Bone marrow (tissue), 2 donors: ENCODE measurements at regions not wholly inside any gene's neighbourhood (a gene's known extent, or its start where the extent isn't known, plus 50 kb on each side); places are given as distances from the start of the nearest gene placed in this dataset.

Source experiments
- DNase-seq, 2 donors: peaks; one replicate each; lab custom pipeline; 2025; lab: John Stamatoyannopoulos, UW

DNA sequence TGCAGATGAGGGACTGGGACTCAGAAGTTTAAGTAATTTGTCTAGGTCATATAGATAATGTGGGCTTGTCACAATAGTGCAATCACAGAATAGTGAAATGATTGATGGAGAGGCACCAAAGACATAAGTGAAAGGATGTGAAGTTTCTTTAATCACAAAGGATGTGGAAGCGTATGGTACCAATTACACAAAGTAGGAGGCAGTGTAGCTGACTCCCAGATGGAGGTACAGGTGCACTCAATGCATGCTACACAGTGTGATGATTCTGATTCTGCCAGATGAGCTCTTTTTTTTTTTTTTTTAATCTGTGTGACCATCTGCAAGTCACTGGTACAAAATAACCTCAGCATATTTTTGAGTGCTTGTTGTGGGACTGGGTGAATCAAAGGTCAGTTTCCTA is 411.3 kb downstream of the SPRY1 start:
- DNase-seq = no peak

DNA sequence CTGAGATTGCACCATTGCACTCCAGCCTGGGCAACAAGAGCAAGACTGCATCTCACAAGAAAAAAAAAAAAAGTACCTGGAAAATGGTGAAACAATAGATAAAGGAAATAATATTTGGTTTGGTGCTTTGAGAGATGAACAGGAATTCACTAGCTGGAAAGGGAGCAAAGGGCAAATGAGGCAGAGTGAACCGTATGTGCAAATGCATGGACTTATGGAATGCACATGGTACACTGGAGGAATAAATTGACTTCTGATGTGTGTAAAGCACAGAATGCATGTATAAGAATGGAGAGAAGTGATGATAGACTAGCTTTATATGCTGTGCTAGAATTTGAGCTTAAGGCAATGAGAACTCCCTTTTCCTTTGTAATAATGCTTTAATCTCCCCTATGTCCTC is 413.3 kb downstream of the SPRY1 start:
- no peak for DNase-seq

DNA sequence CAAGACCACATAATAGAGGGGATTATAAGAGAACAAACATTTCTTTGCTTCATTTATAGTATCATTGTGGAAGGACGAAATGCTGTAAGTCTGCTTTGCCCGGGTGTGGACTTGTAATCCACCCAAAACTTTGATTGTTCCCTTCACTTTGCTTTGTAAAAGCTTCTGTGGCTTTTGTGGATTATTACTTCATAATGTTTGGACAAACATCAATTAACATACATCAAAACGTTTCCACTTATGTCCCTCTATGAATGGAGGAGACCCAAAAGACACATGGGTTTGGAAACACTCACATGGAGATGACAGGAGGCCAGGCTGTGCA is 415.4 kb downstream of the SPRY1 start:
- no peak for DNase-seq

DNA sequence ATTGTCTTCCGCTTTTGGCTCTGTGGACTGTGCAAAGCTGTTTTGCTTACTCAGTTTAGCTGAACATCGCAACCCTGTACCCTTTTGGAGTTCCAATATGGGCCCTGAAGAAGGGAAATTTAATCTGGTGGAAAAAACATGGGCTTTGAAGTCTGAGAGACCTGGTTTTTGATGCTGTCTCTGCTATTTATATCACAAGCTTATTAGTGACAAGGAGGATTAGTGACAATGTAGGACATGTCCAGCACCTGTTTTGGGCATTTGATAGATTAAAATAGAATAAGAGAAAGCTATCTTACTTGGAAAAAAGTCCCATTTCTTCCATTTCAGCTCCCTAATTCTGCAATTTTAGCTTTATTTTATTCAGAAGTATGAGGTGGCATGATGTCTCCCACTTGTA is 417.3 kb downstream of the SPRY1 start:
- DNase-seq = no peak

DNA sequence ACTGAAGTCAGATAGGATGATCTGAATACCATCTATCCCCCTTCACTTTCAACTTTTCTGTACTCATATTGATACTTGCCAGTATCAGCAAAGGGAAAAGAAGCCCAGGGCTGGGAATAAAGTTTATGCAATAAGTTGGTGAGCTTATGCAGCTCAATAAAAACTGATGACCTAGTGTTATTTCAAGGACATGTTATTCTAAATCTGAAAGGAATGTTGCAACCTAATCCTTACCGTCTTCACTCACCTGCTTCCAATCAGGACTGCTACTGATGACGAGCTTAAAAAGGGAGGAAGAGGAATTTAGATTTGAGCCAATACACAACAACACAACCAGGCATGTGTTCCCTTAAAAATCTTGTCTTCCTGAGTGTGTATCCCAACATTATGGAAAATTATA is 419.9 kb downstream of the SPRY1 start:
- DNase-seq = no peak

DNA sequence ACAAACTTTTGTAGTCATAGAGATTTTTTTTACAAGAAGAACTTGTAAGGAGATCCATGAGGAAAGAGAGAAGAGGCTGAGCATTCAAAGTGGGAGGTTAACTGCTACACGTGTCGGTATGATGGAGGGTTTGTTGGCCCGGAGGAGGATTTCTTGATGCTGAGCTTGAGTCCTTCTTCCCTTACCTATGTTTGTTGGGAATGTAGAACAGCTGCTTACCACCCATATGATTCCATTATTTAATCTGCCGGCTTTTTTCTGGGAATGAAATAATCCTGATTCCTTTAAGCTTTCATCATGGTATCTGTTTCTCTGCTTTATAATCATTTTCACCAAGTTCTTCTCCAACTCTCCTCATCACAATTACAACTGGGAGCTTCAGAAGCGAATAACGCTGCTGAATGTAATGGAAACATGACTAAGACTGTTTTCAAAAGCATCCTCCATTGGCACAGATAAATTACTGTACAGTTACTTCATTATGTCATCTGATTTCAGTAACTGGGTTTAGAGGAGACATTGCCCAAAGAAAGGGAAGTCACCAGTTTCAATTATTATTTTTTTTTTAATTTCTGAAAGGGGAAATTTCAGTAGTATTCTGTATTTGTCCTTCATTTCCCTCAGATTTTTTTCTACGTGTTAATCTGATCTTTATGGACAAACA is 420.6 kb downstream of the SPRY1 start:
- DNase-seq = no peak

DNA sequence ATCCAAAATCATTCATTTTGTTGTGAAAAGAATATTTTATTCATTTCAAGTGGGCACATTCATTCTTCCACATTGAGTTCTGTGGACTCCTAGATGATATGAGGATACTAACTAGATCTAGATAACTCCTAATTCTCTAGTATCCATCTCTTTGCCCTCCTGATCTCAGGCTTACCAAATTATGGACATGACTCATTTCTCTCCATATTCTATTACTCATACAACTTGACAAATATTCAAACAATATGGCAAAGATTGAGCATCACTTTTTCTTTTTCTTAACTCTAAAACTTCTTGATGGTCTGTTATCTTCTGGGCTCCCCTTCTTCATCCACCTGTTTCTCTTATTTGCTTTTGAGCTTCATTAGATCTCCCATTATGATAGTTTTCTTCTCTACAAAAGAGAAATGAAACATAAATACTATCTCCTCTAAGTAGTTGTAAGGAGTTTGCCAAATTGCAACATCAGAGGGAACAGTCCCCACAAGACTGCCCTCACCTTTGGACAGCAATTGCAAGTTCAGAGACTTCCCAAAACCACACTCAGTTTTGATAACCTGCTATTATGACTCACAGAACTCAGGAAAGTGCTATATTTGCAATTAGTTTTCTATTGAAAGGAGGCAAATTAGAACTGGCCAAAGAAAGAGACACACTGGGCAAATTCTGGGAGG is 422.9 kb downstream of the SPRY1 start:
- DNase-seq = no peak

DNA sequence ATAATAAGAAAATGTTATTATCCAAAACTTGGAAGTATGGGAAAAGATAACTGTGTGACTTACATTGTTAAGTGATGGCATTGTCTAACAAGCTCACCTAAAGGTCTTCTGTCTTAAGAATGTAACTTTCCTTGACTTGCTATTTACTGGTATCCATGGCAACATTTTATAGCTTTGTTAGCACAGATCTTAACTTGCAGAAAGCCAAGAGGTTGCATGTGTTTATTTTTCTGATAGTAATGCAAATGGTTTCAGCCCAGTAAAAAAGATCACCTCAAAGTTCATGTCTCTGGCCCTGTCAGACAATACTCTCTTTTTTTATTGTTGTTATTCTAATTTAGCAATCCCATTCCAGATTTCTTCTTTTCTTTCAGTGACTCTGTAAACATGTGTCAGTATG is 425.3 kb downstream of the SPRY1 start:
- DNase-seq = no peak

DNA sequence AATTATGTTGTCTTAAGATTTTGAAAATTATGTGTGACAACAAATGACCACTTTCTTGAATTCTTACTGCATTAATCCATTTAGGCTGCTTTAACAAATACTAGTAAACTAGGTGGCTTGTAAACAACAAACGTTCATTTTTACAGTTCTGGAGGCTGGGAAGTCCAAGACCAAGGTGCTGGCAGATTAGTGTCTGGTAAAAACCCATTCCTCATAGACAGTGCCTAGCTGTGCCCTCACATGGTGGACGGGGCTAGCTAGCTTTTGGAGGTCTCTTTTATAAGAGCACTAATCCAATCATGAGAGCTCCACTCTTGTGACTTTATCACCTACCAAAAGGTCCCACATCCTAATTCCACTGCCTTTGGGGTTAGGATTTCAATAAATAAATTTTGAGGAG is 425.8 kb downstream of the SPRY1 start:
- DNase-seq = no peak

DNA sequence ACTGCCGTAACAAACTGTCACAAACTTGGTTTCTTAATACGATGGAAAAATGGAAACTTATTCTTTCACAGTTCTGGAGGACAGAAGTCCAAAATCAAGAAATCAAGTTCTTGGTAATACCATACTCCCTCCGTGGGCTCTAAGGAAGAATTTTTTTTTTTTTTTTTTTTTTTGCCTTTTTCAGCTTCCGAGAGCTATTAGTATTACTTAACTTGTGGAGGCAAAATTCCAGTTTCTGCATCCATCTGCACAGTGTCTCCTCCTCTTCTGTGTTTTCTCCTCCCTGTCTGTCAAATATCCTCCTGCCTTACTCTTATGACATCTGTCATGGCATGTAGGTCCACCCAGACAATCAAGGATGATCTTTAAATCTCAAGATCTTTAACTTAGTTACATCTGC is 426.6 kb downstream of the SPRY1 start:
- no peak for DNase-seq

DNA sequence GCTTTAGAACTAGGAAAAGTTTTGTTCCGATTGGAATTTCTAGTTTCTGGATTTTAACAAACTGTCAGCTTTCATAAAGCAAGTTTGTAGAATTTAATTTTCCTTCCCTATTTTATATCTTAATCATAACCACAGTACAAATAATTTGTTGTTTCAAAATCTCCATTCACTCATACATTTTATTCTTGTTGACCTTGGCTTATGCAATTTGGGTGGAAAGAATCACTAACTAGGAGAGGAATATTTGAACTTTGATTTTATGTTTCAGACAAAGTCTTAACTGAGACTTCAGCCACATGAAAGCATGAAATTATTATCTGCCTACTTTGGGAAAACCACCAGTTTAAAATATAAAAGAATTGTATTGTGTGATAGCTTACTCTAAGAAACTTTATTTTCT is 427.9 kb downstream of the SPRY1 start:
- DNase-seq = no peak

DNA sequence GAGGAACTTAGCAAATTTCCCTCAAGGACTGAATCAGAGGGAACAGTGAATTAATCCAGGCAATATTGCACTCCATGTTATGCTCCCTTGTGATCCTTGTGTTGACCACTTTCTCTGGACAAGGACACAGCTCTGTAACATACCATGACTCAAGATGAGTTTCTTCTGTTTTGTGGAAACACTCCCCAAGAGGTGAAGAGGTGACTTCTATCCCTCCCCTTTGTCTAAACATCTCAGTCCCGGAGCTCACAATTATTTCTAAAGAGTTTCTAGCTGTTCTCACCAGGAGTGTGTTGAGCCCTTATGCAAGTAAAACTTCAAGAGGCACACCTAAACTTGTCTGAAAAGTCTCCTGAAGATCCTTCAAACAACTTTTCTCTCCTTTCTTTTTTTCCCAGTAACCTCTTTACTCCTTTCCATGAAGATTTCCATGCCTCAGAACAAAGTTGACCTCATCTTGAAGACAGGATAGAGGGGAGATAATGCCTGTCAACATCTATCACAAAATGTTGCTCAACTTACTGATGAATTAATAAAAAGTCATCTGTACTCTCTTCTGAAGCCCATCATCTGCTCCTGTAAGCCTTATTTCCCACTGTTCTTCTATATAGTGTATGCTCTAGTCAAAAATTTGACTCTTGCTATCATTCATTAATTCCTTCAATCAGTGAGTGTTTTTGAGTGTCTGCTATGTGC is 429.1 kb downstream of the SPRY1 start:
- no peak for DNase-seq

DNA sequence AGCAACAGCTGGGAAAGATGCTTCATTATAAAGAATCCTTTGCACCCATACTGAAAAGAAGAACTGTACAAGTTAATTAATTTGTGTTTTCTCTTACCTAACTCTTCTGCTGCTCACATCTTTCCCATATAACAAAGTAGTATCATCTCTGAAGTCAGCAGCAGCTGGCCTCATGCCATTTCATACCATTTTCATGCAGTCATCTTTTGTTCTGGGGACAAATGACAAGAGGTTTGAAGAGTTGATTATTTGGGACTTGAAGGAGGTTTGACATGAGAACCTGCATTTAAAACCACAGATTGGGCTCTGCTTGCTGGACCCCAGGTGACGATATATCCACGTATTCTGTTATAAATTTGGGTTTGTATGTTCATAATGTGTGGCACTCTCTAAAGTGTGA is 430.3 kb downstream of the SPRY1 start:
- no peak for DNase-seq

DNA sequence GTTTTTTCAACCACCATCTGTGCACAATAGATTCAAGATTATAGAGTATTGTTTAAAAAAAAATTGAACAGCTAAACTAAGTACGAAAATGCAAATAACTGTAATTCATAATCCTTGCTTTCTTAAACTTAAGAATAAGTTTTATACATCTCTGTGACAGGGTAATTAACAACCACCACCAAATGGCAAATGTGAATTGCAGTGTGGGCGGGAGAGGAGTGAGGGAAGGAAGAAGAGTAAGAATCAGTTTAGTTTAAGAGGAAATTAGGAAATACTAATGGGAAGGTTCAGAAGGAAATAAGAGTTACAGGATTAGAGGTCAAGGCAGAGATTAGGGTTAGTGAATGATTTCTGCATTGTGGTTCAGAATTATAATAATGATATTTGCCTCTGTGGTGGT is 430.9 kb downstream of the SPRY1 start:
- no peak for DNase-seq

DNA sequence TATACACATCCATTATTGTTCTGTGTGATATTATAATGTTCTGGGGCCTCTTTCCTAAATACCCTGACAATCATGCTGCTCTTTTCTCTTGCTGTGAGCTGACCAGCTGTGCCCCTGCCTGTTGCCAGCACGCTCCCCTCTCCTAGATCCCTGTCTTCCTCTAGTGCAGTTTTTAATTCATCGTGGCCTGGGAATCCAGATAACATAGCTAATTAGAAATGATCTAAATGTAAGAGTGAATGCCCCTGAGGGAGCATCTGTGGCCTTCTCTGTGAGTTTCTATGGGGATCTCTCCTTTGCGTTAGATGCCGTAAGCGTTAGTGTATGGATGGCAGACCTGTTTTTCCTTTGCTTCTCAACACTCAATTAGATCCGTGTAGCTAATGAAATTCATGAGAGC is 434.3 kb downstream of the SPRY1 start:
- no peak for DNase-seq

DNA sequence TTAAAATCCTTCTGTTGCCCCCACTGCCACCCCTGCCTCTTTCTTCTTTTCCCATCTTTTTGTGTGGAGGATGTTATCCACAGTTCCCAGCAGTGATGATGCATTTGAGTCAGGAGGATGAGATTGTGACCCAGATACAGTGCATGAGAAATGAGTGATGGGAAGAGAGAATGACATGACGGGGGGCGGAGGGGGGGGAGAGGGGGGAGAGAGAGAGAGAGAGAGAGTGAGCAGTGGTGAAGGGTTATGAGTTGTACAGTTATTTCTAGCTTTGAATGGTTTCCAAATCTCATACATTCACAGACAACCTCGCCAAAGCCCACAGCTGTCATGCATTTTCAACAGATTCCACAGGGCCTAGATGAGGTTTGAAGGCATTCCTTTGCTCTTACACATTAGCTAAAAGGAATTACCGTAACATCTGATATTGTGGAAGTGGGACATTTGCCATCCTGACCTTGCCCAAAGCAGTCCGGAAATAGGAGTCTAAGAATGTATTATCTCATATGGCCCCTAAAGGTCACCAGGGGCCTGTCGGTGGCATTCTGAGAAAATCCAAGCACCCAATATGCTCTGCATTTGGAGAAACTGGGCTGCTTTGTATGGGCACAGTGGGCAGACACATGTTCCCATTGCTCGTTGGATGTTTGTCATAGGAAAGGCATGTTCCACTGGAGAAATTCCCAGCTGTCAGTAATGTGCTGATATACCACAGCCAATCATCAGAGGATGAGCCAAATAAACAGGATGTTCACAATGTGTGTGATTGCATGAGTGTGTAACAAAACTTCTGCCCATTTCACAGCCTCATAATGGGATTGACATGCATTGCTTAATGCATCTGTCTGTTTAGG is 435.8 kb downstream of the SPRY1 start:
- no peak for DNase-seq

DNA sequence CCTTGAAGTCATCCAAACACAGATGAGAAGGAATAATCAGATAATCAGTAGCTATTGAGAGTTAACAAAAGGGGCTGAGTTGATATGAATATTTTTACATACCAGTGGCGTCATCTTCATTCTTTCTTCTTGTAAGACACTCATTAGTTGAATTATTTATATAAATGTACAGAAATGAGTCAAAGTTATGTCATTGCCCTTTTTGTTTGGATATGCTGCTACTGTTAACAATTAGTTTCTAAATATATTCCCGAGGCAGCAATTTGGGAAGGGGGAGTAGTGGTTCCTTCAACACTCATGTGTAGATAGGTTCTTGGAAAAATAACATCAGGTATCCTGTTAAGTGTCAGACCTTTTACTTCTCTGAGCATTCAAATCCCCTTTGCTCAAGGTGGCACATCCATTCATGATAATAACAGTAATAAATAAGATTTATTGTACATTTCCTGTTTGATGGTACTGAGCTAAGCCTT is 436.6 kb downstream of the SPRY1 start:
- DNase-seq = no peak

DNA sequence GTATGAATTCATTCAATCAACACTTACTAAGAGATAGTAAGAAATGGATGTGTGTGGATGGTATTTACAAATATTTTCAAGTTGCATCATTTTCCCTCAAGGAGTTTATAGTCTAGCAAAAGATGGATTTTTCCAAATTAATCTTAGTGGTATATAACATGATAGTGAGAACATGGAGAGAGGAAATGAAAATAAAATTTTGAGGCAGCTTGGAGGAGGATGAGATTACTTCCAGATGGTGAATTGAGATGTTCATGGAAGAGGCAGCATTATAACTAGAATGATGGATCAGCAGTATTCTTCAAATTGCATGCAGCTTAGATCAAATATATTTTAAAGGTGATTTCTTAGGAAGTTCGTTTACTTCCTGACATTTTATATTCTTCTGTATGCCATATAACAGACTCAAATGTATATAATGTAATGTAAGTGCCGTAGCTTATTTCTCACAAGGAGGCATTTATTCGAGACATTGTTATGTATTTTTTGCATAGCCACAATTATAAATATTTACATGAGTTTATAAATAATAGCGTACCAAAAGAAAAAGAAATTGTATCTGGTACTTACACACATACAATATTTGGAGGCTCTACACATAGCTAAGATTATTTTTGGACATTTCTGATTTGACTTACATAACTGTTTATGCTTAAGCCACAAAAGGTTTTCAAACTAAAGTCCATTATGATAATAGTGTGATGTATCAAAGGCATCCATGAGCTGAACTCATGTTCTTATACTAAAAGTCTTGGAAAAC is 439.4 kb downstream of the SPRY1 start:
- no peak for DNase-seq

DNA sequence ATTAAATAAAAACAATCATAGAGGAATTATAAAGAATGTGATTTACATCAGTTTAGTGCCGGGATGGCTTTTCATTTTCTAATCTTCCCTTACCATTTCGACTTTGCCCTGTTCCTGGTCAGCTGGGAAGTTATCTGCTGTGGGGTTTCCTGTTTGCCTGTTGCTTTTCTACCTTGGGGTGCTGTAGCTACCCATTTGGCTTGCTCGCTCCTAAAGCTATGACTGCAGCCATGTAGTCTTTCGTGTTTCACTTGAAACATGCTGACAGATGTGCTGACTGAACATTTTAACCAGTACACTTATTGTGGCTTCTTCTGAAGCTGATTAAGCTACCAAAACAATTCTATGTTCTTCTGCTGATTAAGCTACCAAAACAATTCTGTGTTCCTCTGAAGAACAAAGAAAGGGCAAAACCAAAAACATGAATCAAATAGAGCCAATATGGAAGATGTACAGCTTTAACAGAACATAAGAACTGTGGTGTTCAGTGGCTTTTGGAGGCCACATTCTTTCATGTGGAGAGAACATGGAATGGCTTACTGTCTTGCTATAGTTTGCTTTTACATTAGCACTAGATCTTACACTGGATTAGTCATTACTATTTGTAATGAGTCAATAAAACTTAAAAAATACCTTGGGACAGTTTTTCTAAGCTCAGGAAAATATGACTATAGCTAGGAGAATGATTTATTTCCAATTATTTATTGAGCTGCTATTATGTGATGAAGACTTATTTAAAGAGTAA is 440.4 kb downstream of the SPRY1 start:
- no peak for DNase-seq

DNA sequence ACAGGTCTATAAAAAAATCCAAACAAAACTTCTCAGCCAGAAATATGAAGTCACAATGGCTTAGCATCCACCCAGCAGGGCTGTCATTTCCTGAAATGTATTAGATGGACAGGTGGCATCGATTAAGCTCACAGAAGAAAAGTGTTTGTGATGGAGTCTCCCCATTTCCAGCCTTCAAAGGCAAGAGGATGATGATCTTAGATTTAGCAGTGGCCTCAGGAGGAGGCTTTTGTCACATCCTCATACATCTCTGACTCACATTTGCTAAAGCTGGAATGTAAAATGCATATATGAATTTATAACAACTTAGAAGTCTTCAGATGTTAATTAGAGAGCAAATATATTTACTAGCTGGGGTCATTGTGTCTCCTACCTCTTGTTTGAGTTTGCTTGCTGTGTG is 441.9 kb downstream of the SPRY1 start:
- no peak for DNase-seq

DNA sequence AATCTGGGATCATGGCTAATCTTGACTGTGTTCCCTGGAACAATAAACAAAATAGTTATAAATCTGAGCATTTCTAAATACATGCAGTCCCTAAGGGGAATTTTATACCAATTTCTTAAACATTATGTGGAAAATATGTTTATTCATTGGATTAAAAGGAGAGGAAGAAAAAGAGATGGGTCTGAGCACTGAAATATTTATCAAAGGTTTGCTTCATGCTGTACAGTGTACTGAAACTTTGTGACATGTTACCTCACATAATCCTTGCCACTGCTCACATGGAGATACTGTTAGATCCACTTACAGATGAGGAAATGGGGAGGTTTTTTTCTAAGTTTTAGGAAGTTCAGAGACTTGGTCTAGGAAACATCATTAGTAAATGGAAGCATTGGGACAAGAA is 443.6 kb downstream of the SPRY1 start:
- DNase-seq = no peak
